GM18907 (cell line): ENCODE measurements at regions not wholly inside any gene's neighbourhood (a gene's known extent, or its start where the extent isn't known, plus 50 kb on each side); places are given as distances from the start of the nearest gene placed in this dataset.

Experiments used
- ATAC-seq: cut with Tn5 transposase; IDR thresholded peaks from one replicate; pipeline ENCODE4 v1.9.1; 2021; ENCODE audit warnings: mild to moderate bottlenecking, moderate library complexity; ENCODE audit not compliant: unreplicated experiment

- no peak for ATAC-seq
These were observed 363.0 kb downstream of the SS18 start for GRCh38 chr18:25727281-25727985.

- ATAC-seq = no peak
These were observed 364.1 kb downstream of the SS18 start for GRCh38 chr18:25726298-25726697.

- ATAC-seq = no peak
These were observed 364.9 kb downstream of the SS18 start for GRCh38 chr18:25725501-25725900.

GRCh38 chr18:25724997-25725396 lies 365.4 kb downstream of the SS18 start:
- no peak for ATAC-seq

GRCh38 chr18:25724121-25724520 lies 366.3 kb downstream of the SS18 start:
- no peak for ATAC-seq

- ATAC-seq = no peak
These were observed 361.1 kb upstream of the ZNF521 start for GRCh38 chr18:25713103-25713502.

GRCh38 chr18:25710981-25711380 lies 359.0 kb upstream of the ZNF521 start:
- ATAC-seq = no peak

- ATAC-seq = no peak
These were observed 353.7 kb upstream of the ZNF521 start for GRCh38 chr18:25705650-25706049.

- ATAC-seq = no peak
These were observed 352.5 kb upstream of the ZNF521 start for GRCh38 chr18:25704494-25704893.

GRCh38 chr18:25704071-25704470 lies 352.1 kb upstream of the ZNF521 start:
- ATAC-seq = no peak

- ATAC-seq = no peak
These were observed 349.9 kb upstream of the ZNF521 start for GRCh38 chr18:25701821-25702220.

- ATAC-seq = no peak
These were observed 335.1 kb upstream of the ZNF521 start for GRCh38 chr18:25686960-25687500.

- no peak for ATAC-seq
These were observed 333.1 kb upstream of the ZNF521 start for GRCh38 chr18:25685088-25685487.

GRCh38 chr18:25679491-25679890 lies 327.5 kb upstream of the ZNF521 start:
- no peak for ATAC-seq

- no peak for ATAC-seq
These were observed 326.3 kb upstream of the ZNF521 start for GRCh38 chr18:25678221-25678620.

GRCh38 chr18:25675123-25675850 lies 323.3 kb upstream of the ZNF521 start:
- ATAC-seq = no peak

- ATAC-seq = no peak
These were observed 322.2 kb upstream of the ZNF521 start for GRCh38 chr18:25674183-25674582.

- no peak for ATAC-seq
These were observed 320.5 kb upstream of the ZNF521 start for GRCh38 chr18:25672490-25672889.

GRCh38 chr18:25669741-25670140 lies 317.8 kb upstream of the ZNF521 start:
- ATAC-seq = no peak

GRCh38 chr18:25662272-25662671 lies 310.3 kb upstream of the ZNF521 start:
- ATAC-seq = no peak

- no peak for ATAC-seq
These were observed 309.9 kb upstream of the ZNF521 start for GRCh38 chr18:25661831-25662230.

GRCh38 chr18:25659541-25659940 lies 307.6 kb upstream of the ZNF521 start:
- no peak for ATAC-seq
